Sigmoid colon (tissue), 6 donors: ENCODE measurements at regions not wholly inside any gene's neighbourhood (a gene's known extent, or its start where the extent isn't known, plus 50 kb on each side); places are given as distances from the start of the nearest gene placed in this dataset.

Source experiments
- DNase-seq: peaks from one replicate; pipeline ENCODE4 v3.0.0-alpha.2; 2019
- H3K27ac ChIP-seq, 4 donors: fragments of 200-600 bp; sonication (generic); one replicate each; pipeline ENCODE4 v1.5.1; 2016 to 2019; ENCODE audit warnings: mild to moderate bottlenecking in 1 of 4
- H3K27me3 ChIP-seq, 3 donors: fragments of 200-600 bp; sonication (generic); one replicate each; pipeline ENCODE4 v1.5.1; 2019; ENCODE audit warnings: mild to moderate bottlenecking in 1 of 3
- H3K36me3 ChIP-seq, 4 donors: fragments of 200-600 bp; sonication (generic); one replicate each; pipeline ENCODE4 v1.5.1; 2016 to 2019
- H3K4me1 ChIP-seq, 4 donors: fragments of 200-600 bp; sonication (generic); one replicate each; pipeline ENCODE4 v1.5.1; 2017 to 2019
- H3K4me3 ChIP-seq, 4 donors: fragments of 200-600 bp; sonication (generic); one replicate each; pipeline ENCODE4 v1.5.1; 2017 to 2019; ENCODE audit warnings: mild to moderate bottlenecking in 2 of 4, moderate library complexity in 1 of 4
- H3K9me3 ChIP-seq, 4 donors: fragments of 200-600 bp in 3 of 4; sonication (generic) in 3 of 4; one replicate each; pipeline versions ENCODE4 v1.5.1 to v1.6.1; 2013 to 2019
- EP300 ChIP-seq, 4 donors: sonication (generic); formaldehyde crosslinking; IDR thresholded peaks; one replicate each; pipeline ENCODE4 v1.6.1; 2017; ENCODE audit warnings: antibody characterized with exemption in 4 of 4
- POLR2A ChIP-seq, 2 donors: fragments of 450-650 bp; IDR thresholded peaks; one replicate each; pipeline ENCODE4 v1.6.1; 2016; ENCODE audit warnings: antibody characterized with exemption in 2 of 2, mild to moderate bottlenecking in 2 of 2, moderate library complexity in 2 of 2
- POLR2AphosphoS5 ChIP-seq, 4 donors: sonication (generic); formaldehyde crosslinking; IDR thresholded peaks; one replicate each; pipeline ENCODE4 v1.6.1; 2017; ENCODE audit warnings: antibody characterized with exemption in 4 of 4
- WGBS, 2 donors: extraction: QIAGEN DNeasy Blood & Tissue Kit; methylation state at CpG; one replicate each; pipeline ENCODE4 v1.1.7; 2013; 5-methylcytosine and 5-hydroxymethylcytosine counted together
- intact Hi-C: fragments of 100-400 bp; cut with DNase I; formaldehyde crosslinking; loops from one replicate; pipeline ENCODE4 v1.15.1; 2023
- TF ChIP-seq, protein P1 (sequence below), 4 experiments: fragments of 450-650 bp in 3 of 4; fragments of 200-600 bp in 1 of 4; IDR thresholded peaks; one replicate each; pipeline ENCODE4 v1.5.1; 2016 to 2019; ENCODE audit warnings: antibody characterized with exemption in 4 of 4, mild to moderate bottlenecking in 3 of 4, moderate library complexity in 2 of 4
- donor health status: healthy with polysubstance abuse.
- donor health status: healthy.

DNA sequence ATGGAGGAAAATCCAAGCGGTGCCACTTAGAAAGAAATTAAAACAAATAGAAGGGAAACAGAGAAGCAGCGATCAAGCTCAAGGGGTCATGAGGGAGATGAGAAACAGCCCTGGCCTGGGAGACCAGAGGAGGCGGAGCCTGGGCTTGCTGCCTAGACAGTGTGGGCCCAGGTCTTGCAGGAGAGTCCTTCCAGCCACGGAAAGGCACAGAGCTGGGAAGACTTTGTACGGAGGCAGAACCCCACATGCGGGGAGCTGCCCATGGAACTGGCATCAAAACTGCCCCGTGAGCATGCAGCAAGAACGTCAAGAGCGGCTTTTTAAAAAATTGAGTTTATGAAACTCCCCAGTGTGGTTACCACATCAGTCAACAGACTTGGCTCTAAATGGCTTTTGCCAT lies 119.4 kb downstream of the IRX1 start:
- Histone ChIP-seq H3K4me3 (no peak overlapping the region), H3K9me3 (peaks cover 0 to 2% (median 0%) of the 10 kb centered on the region in 4 donors), H3K27me3 (no peaks in the 10 kb centered on the region), H3K27ac (no peak overlapping the region), H3K36me3 (no peaks in the 10 kb centered on the region), H3K4me1 (no peaks in the 10 kb centered on the region)
- DNase-seq = no peak
- intact Hi-C loops = no loop called here
- no peak for TF ChIP-seq POLR2A (IDR thresholded peaks at IDR 0.05)
- 65 to 75% methylated on average over 9 of the region's 9 CpGs for WGBS, 2 donors

DNA sequence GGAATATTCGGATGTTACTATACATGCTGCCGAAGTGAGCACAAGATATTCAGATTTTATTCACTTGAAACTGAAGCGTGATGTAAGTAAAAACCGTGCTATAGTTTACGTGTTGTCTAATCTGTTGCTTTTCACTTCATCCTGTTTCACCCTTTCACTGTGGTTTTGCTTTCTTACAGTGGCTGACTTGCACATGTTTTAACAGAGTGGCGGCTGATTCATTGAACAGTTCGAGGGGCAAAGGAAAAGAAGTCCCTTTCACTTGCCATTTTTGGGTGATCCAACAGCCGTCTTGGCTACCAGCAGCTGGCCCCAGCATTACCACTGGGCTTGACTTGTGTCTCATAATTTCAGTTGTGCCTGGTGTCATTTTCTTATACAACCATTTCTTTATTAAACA lies 134.0 kb downstream of the IRX1 start:
- no peaks in the 10 kb centered on the region for H3K9me3 ChIP-seq
- no peak for DNase-seq
- TF ChIP-seq EP300 (IDR thresholded peaks at IDR 0.05) (no peak), POLR2AphosphoS5 (IDR thresholded peaks at IDR 0.05) (no peak), POLR2A (IDR thresholded peaks at IDR 0.05) (no peak)
- TF ChIP-seq, protein P1, sequence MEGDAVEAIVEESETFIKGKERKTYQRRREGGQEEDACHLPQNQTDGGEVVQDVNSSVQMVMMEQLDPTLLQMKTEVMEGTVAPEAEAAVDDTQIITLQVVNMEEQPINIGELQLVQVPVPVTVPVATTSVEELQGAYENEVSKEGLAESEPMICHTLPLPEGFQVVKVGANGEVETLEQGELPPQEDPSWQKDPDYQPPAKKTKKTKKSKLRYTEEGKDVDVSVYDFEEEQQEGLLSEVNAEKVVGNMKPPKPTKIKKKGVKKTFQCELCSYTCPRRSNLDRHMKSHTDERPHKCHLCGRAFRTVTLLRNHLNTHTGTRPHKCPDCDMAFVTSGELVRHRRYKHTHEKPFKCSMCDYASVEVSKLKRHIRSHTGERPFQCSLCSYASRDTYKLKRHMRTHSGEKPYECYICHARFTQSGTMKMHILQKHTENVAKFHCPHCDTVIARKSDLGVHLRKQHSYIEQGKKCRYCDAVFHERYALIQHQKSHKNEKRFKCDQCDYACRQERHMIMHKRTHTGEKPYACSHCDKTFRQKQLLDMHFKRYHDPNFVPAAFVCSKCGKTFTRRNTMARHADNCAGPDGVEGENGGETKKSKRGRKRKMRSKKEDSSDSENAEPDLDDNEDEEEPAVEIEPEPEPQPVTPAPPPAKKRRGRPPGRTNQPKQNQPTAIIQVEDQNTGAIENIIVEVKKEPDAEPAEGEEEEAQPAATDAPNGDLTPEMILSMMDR (IDR thresholded peaks at IDR 0.05) = no peak
- H3K4me3 ChIP-seq = no peak overlapping the region
- WGBS, 2 donors = 86% methylated on average over 8 of the region's 8 CpGs
- intact Hi-C loops = no loop called here
- no peak overlapping the region for H3K27ac ChIP-seq
- H3K4me1 ChIP-seq = no peaks in the 10 kb centered on the region
- peaks cover 0 to 9% (median 0%) of the 10 kb centered on the region in 3 donors for H3K27me3 ChIP-seq
- no peaks in the 10 kb centered on the region for H3K36me3 ChIP-seq

DNA sequence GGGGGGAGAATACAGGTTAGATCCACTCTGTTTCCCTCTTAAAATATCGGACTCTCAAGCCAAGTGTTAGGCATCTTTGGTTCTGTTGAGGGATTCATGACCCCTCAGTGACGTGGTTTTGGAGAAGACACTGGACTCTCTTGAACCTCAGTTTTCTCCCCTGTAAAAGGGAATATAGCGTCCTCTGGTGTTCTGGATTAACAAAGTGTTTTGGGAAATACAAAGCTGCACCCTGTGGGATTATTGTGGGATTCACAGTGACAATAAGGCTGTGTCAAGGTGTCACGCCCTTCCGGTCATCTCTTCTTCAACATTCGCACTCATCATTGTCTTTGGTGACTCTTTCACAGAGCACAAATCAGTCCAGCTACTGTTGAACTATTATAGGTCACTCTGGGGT lies 139.0 kb downstream of the IRX1 start:
- Histone ChIP-seq H3K4me3 (no peak overlapping the region), H3K27ac (no peak overlapping the region), H3K4me1 (no peaks in the 10 kb centered on the region), H3K9me3 (no peaks in the 10 kb centered on the region), H3K27me3 (no peaks in the 10 kb centered on the region), H3K36me3 (no peaks in the 10 kb centered on the region)
- DNase-seq = no peak
- TF ChIP-seq POLR2AphosphoS5 (IDR thresholded peaks at IDR 0.05) (no peak), POLR2A (IDR thresholded peaks at IDR 0.05) (no peak), EP300 (IDR thresholded peaks at IDR 0.05) (no peak)
- TF ChIP-seq, protein P1 (IDR thresholded peaks at IDR 0.05) = no peak
- 82 to 86% methylated on average over 6 of the region's 6 CpGs for WGBS, 2 donors
- intact Hi-C loops = no loop called here

DNA sequence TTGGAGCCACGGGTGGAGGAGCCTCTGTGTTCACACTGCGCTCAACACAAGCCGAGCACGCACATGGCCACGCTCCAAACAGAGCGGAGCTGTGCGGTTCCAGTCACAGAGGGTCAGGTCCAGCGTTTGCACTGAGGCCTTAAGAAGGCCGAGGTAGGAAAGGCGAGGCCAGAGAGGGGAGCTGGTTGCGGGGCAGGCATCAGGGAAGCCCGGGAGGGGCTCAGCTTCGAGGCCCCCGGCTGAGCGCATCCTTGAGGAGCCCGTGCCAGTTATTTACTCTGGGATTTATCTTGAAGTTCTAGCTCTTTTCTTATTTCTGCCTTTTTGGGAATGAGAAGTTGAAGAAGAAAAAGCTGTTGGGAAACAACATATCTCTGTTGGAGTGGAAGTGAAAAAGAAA lies 140.8 kb downstream of the IRX1 start:
- no peaks in the 10 kb centered on the region for H3K27me3 ChIP-seq
- H3K36me3 ChIP-seq = no peaks in the 10 kb centered on the region
- intact Hi-C loops = no loop called here
- no peaks in the 10 kb centered on the region for H3K9me3 ChIP-seq
- TF ChIP-seq EP300 (IDR thresholded peaks at IDR 0.05) (no peak), POLR2A (IDR thresholded peaks at IDR 0.05) (no peak)
- TF ChIP-seq, protein P1 (IDR thresholded peaks at IDR 0.05) = no peak
- WGBS, 2 donors = 74 to 76% methylated on average over 16 of the region's 16 CpGs
- no peak for DNase-seq
- no peak overlapping the region for H3K4me3 ChIP-seq
- no peaks in the 10 kb centered on the region for H3K4me1 ChIP-seq
- no peak overlapping the region for H3K27ac ChIP-seq

DNA sequence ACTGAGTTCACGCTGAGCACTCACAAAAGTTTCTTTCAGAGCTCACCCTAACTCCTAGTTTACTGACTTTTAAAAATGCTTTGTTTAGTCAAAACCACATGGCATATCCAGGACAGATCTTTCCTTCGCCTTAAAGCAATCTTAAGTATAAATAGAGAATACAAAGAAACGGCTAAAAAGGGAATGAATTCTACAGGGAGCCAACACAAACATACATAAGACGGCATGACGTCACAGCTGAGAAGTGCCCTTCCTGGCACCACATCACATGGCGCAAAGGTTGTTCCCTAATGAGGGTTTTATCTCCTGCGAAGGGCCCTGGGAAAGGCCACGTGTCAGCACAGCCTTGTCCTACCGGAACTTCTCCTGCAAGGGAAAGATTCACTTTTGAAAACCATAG lies 141.3 kb downstream of the IRX1 start:
- 83 to 85% methylated on average over 9 of the region's 9 CpGs for WGBS, 2 donors
- no peaks in the 10 kb centered on the region for H3K4me1 ChIP-seq
- no peak overlapping the region for H3K4me3 ChIP-seq
- H3K27ac ChIP-seq = no peak overlapping the region
- no peaks in the 10 kb centered on the region for H3K9me3 ChIP-seq
- H3K36me3 ChIP-seq = no peaks in the 10 kb centered on the region
- H3K27me3 ChIP-seq = no peaks in the 10 kb centered on the region
- DNase-seq = no peak
- no peak for TF ChIP-seq POLR2AphosphoS5 (IDR thresholded peaks at IDR 0.05)
- no peak for TF ChIP-seq EP300 (IDR thresholded peaks at IDR 0.05)
- TF ChIP-seq POLR2A (IDR thresholded peaks at IDR 0.05) = no peak
- TF ChIP-seq, protein P1 (IDR thresholded peaks at IDR 0.05) = no peak
- intact Hi-C loops = no loop called here
